ENCODE measurements at regions not wholly inside any gene's neighbourhood (a gene's known extent, or its start where the extent isn't known, plus 50 kb on each side); places are given as distances from the start of the nearest gene placed in this dataset.

DNA sequence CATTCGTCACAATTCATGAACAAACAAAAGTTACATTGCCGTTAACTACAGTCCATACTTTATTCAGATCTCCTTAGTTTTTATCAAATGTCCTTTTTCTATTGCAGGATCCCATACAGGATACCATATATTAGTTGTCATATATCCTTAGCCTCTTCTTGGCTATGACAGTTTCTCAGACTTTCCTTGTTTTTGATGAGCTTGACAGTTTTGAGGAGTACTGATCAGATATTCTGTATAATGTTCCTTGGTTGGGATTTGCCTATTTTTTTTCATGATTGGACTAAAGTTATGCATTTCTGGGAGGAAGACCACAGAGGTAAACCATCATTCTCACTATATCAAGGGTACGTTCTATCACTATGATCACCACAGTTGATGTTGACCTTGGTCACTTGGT lies 1627.4 kb upstream of the C9orf72 start:
- TF ChIP-seq CREB1 (IDR thresholded peaks at IDR 0.05) (no peak), BRCA1 (IDR thresholded peaks at IDR 0.05; ENCODE audit: low read depth, low read length) (no peak), EZH2 (IDR thresholded peaks at IDR 0.05; ENCODE audit: low read depth, low read length, severe bottlenecking) (no peak), EP300 (IDR thresholded peaks at IDR 0.05; ENCODE audit: borderline replicate concordance in 1 of 2, low read depth in 2 of 2, low read length in 2 of 2) (no peak)
- TF ChIP-seq, protein P1, sequence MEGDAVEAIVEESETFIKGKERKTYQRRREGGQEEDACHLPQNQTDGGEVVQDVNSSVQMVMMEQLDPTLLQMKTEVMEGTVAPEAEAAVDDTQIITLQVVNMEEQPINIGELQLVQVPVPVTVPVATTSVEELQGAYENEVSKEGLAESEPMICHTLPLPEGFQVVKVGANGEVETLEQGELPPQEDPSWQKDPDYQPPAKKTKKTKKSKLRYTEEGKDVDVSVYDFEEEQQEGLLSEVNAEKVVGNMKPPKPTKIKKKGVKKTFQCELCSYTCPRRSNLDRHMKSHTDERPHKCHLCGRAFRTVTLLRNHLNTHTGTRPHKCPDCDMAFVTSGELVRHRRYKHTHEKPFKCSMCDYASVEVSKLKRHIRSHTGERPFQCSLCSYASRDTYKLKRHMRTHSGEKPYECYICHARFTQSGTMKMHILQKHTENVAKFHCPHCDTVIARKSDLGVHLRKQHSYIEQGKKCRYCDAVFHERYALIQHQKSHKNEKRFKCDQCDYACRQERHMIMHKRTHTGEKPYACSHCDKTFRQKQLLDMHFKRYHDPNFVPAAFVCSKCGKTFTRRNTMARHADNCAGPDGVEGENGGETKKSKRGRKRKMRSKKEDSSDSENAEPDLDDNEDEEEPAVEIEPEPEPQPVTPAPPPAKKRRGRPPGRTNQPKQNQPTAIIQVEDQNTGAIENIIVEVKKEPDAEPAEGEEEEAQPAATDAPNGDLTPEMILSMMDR (IDR thresholded peaks at IDR 0.05; ENCODE audit: control extremely low read depth in 1 of 3, insufficient read depth in 1 of 3, low read depth in 1 of 3, low read length in 3 of 3): no peak
- TF ChIP-seq, protein P2, sequence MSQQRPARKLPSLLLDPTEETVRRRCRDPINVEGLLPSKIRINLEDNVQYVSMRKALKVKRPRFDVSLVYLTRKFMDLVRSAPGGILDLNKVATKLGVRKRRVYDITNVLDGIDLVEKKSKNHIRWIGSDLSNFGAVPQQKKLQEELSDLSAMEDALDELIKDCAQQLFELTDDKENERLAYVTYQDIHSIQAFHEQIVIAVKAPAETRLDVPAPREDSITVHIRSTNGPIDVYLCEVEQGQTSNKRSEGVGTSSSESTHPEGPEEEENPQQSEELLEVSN (IDR thresholded peaks at IDR 0.05): no peak
